Fibroblast of lung (primary cell): ENCODE measurements at regions not wholly inside any gene's neighbourhood (a gene's known extent, or its start where the extent isn't known, plus 50 kb on each side); places are given as distances from the start of the nearest gene placed in this dataset.

Experiments
- DNase-seq, 2 donors: peaks; one replicate each; pipeline versions ENCODE4 v3.0.0 to v3.0.0-alpha.2; 2010; ENCODE audit warnings: low read depth in 2 of 2
- H2AFZ ChIP-seq: 2 replicates; pipeline ENCODE4 v1.5.1; 2012; ENCODE audit warnings: low read length, control low read depth, inconsistent platforms
- H3K27ac ChIP-seq: 2 replicates; pipeline ENCODE4 v1.5.1; 2011; ENCODE audit warnings: low read length, control low read depth; ENCODE audit not compliant: insufficient read depth
- H3K27me3 ChIP-seq: 2 replicates; pipeline ENCODE4 v1.5.1; 2011; ENCODE audit warnings: mild to moderate bottlenecking, low read length; ENCODE audit not compliant: control insufficient read depth, insufficient read depth
- H3K36me3 ChIP-seq: 2 replicates; pipeline ENCODE4 v1.5.1; 2011; ENCODE audit warnings: low read length; ENCODE audit not compliant: control insufficient read depth, insufficient read depth
- H3K4me1 ChIP-seq: 2 replicates; pipeline ENCODE4 v1.5.1; 2011; ENCODE audit warnings: low read length; ENCODE audit not compliant: control insufficient read depth, insufficient read depth; ENCODE audit errors: extremely low read depth
- H3K4me2 ChIP-seq: 2 replicates; pipeline ENCODE4 v1.5.1; 2011; ENCODE audit warnings: low read length, control low read depth; ENCODE audit not compliant: insufficient read depth; ENCODE audit errors: extremely low read depth
- H3K4me3 ChIP-seq, 4 experiments: fragments of 200-600 bp in 1 of 4; sonication (generic) in 1 of 4; replicated peaks in 1 of 4; 2 replicates each; pipeline ENCODE4 v1.5.1; 2011 to 2016; ENCODE audit warnings: low read length in 4 of 4, low read depth in 3 of 4, mild to moderate bottlenecking in 3 of 4, control low read depth in 2 of 4, inconsistent platforms in 1 of 4, mixed read lengths in 1 of 4; ENCODE audit not compliant: insufficient read depth in 1 of 4; ENCODE audit errors: control extremely low read depth in 1 of 4
- H3K79me2 ChIP-seq: 2 replicates; pipeline ENCODE4 v1.5.1; 2012; ENCODE audit warnings: mild to moderate bottlenecking, low read length, inconsistent platforms; ENCODE audit not compliant: control insufficient read depth, insufficient read depth
- H3K9ac ChIP-seq: 2 replicates; pipeline ENCODE4 v1.5.1; 2011; ENCODE audit warnings: mild to moderate bottlenecking, low read length, control low read depth; ENCODE audit not compliant: insufficient read depth
- H3K9me3 ChIP-seq: 2 replicates; pipeline ENCODE4 v1.5.1; 2012; ENCODE audit warnings: low read depth, low read length; ENCODE audit not compliant: control insufficient read depth, insufficient read depth
- H4K20me1 ChIP-seq: 2 replicates; pipeline ENCODE4 v1.5.1; 2011; ENCODE audit warnings: low read length; ENCODE audit not compliant: control insufficient read depth, insufficient read depth; ENCODE audit errors: extremely low read depth
- EZH2 ChIP-seq: IDR thresholded peaks from 2 replicates; pipeline ENCODE4 v1.5.1; 2012; ENCODE audit warnings: low read length, control low read depth, mild to moderate bottlenecking; ENCODE audit errors: missing control alignments
- TF ChIP-seq, protein P1 (sequence below), 2 donors: IDR thresholded peaks in 1 of 2; conservative IDR thresholded peaks in 1 of 2; 1 replicate in 1 of 2; 2 replicates in 1 of 2; pipeline ENCODE4 v1.5.1; 2011 to 2012; ENCODE audit warnings: low read length in 2 of 2, control low read depth in 1 of 2, inconsistent platforms in 1 of 2, low read depth in 1 of 2, mild to moderate bottlenecking in 1 of 2

GRCh38 chr5:175263776-175264175 lies 180.2 kb downstream of the DRD1 start:
- Histone ChIP-seq H2AFZ (no peak overlapping the region), H3K4me3 (no peak overlapping the region), H3K27me3 (no peaks in the 10 kb centered on the region), H3K4me1 (no peaks in the 10 kb centered on the region), H3K36me3 (no peaks in the 10 kb centered on the region), H4K20me1 (no peaks in the 10 kb centered on the region), H3K79me2 (no peaks in the 10 kb centered on the region), H3K9ac (no peak overlapping the region), H3K27ac (no peak overlapping the region), H3K9me3 (no peaks in the 10 kb centered on the region), H3K4me2 (no peak overlapping the region)
- DNase-seq: no peak
- TF ChIP-seq EZH2: no peak
- TF ChIP-seq, protein P1, sequence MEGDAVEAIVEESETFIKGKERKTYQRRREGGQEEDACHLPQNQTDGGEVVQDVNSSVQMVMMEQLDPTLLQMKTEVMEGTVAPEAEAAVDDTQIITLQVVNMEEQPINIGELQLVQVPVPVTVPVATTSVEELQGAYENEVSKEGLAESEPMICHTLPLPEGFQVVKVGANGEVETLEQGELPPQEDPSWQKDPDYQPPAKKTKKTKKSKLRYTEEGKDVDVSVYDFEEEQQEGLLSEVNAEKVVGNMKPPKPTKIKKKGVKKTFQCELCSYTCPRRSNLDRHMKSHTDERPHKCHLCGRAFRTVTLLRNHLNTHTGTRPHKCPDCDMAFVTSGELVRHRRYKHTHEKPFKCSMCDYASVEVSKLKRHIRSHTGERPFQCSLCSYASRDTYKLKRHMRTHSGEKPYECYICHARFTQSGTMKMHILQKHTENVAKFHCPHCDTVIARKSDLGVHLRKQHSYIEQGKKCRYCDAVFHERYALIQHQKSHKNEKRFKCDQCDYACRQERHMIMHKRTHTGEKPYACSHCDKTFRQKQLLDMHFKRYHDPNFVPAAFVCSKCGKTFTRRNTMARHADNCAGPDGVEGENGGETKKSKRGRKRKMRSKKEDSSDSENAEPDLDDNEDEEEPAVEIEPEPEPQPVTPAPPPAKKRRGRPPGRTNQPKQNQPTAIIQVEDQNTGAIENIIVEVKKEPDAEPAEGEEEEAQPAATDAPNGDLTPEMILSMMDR (conservative IDR thresholded peaks at IDR 0.05 in 1 of 2, IDR thresholded peaks at IDR 0.05 in 1 of 2; ENCODE audit: low read depth in 1 of 2, low read length in 2 of 2): no peak

- no peak overlapping the region for H2AFZ ChIP-seq
- no peak overlapping the region for H3K9ac ChIP-seq
- no peak for TF ChIP-seq EZH2
- TF ChIP-seq, protein P1 (conservative IDR thresholded peaks at IDR 0.05 in 1 of 2, IDR thresholded peaks at IDR 0.05 in 1 of 2; ENCODE audit: low read depth in 1 of 2, low read length in 2 of 2): no peak
- no peak overlapping the region for H3K27ac ChIP-seq
- no peaks in the 10 kb centered on the region for H3K4me1 ChIP-seq
- H3K4me2 ChIP-seq: no peak overlapping the region
- no peaks in the 10 kb centered on the region for H3K36me3 ChIP-seq
- DNase-seq: no peak
- H3K4me3 ChIP-seq: no peak overlapping the region
- H4K20me1 ChIP-seq: no peaks in the 10 kb centered on the region
- H3K79me2 ChIP-seq: no peaks in the 10 kb centered on the region
- H3K27me3 ChIP-seq: no peaks in the 10 kb centered on the region
- H3K9me3 ChIP-seq: no peaks in the 10 kb centered on the region
Measured at GRCh38 chr5:175261526-175261925, 182.5 kb downstream of the DRD1 start.

DNA sequence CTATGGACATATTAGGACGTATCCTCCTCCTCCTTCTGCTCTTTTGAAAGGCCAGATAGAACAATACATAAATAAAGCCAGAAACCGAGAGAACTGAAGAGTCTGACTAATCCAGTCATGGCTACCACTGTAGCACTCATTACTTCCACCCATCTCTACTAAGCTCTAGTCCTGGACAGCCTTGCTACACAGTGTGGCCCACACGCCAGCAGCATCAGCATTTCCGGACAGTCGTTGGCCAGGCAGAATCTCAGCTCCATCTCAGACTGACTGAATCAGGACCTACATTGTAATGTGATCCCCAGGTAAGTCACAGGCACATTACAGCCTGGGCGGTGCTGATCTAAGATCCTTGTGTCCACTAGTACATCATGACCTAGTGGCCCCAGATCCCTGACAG lies 182.9 kb downstream of the DRD1 start:
- Histone ChIP-seq H3K36me3 (no peaks in the 10 kb centered on the region), H3K9me3 (no peaks in the 10 kb centered on the region), H3K4me2 (no peak overlapping the region), H3K79me2 (no peaks in the 10 kb centered on the region), H3K27ac (no peak overlapping the region), H3K27me3 (no peaks in the 10 kb centered on the region), H4K20me1 (no peaks in the 10 kb centered on the region), H3K9ac (no peak overlapping the region), H2AFZ (no peak overlapping the region), H3K4me3 (no peak overlapping the region), H3K4me1 (no peaks in the 10 kb centered on the region)
- no peak for DNase-seq
- TF ChIP-seq, protein P1 (conservative IDR thresholded peaks at IDR 0.05 in 1 of 2, IDR thresholded peaks at IDR 0.05 in 1 of 2; ENCODE audit: low read depth in 1 of 2, low read length in 2 of 2): no peak
- no peak for TF ChIP-seq EZH2
